ENCODE measurements at regions not wholly inside any gene's neighbourhood (a gene's known extent, or its start where the extent isn't known, plus 50 kb on each side); places are given as distances from the start of the nearest gene placed in this dataset.

DNA sequence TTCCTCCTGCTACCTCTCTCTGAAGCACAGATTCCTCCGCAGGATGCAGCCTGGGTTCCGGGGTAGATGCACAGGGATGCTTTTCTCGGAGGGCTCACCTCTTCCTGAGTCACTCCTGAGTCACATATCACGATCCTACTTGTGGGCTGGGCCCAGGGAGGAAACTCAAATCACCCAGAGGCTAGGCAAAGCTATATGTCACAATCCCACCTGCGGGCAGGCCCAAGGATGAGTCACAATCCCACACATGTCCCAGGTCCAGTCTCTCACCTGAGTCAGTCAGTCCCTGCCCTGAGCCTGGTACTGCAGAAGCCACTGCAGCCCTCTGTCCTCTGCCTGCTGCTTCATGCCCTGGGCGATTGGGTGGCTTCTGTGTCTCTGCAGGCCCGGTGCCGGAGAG lies 149.0 kb upstream of the GSC start:
- TF ChIP-seq, protein P1, sequence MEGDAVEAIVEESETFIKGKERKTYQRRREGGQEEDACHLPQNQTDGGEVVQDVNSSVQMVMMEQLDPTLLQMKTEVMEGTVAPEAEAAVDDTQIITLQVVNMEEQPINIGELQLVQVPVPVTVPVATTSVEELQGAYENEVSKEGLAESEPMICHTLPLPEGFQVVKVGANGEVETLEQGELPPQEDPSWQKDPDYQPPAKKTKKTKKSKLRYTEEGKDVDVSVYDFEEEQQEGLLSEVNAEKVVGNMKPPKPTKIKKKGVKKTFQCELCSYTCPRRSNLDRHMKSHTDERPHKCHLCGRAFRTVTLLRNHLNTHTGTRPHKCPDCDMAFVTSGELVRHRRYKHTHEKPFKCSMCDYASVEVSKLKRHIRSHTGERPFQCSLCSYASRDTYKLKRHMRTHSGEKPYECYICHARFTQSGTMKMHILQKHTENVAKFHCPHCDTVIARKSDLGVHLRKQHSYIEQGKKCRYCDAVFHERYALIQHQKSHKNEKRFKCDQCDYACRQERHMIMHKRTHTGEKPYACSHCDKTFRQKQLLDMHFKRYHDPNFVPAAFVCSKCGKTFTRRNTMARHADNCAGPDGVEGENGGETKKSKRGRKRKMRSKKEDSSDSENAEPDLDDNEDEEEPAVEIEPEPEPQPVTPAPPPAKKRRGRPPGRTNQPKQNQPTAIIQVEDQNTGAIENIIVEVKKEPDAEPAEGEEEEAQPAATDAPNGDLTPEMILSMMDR (IDR thresholded peaks at IDR 0.05) = no peak
- TF ChIP-seq EZH2 (IDR thresholded peaks at IDR 0.05) = no peak

All from neural progenitor cell (in vitro differentiated cells).